Testis (tissue), 2 donors: ENCODE measurements at regions not wholly inside any gene's neighbourhood (a gene's known extent, or its start where the extent isn't known, plus 50 kb on each side); places are given as distances from the start of the nearest gene placed in this dataset.
"Not testable (repeated sequence)": the region's sequence is repeated elsewhere in the genome, so short reads cannot be mapped to it uniquely, and the experiment has no call there.

Experiments used
- DNase-seq: peaks from one replicate; pipeline ENCODE4 v3.0.0-alpha.2; 2019
- H3K27ac ChIP-seq, 2 donors: fragments of 200-600 bp; sonication (generic); one replicate each; pipeline ENCODE4 v1.5.1; 2019
- H3K27me3 ChIP-seq: fragments of 200-600 bp; sonication (generic); one replicate; pipeline ENCODE4 v1.5.1; 2019
- H3K36me3 ChIP-seq: fragments of 200-600 bp; sonication (generic); one replicate; pipeline ENCODE4 v1.5.1; 2017; ENCODE audit warnings: low read depth; ENCODE audit errors: missing control alignments
- H3K4me1 ChIP-seq: fragments of 200-600 bp; sonication (generic); one replicate; pipeline ENCODE4 v1.5.1; 2019
- H3K4me3 ChIP-seq, 2 donors: fragments of 200-600 bp; sonication (generic); one replicate each; pipeline ENCODE4 v1.5.1; 2017 to 2019
- H3K9me3 ChIP-seq: fragments of 200-600 bp; sonication (generic); one replicate; pipeline ENCODE4 v1.5.1; 2017
- POLR2A ChIP-seq: fragments of 450-650 bp; IDR thresholded peaks from one replicate; pipeline ENCODE4 v1.6.1; 2017; ENCODE audit warnings: antibody characterized with exemption, mild to moderate bottlenecking, moderate library complexity
- WGBS, 2 donors: methylation state at CpG; one replicate each; pipeline ENCODE4 v1.1.5; 2018; 5-methylcytosine and 5-hydroxymethylcytosine counted together
- intact Hi-C: fragments of 100-400 bp; cut with DNase I; formaldehyde crosslinking; loops from one replicate; pipeline ENCODE4 v1.15.1; 2023; ENCODE audit warnings: low total_unique reads
- TF ChIP-seq, protein P1 (sequence below), 3 experiments: fragments of 450-650 bp in 2 of 3; fragments of 200-600 bp in 1 of 3; sonication (generic) in 1 of 3; IDR thresholded peaks; one replicate each; pipeline ENCODE4 v1.5.1; 2016 to 2019; ENCODE audit warnings: antibody characterized with exemption in 3 of 3, mild to moderate bottlenecking in 2 of 3, moderate library complexity in 1 of 3

DNA sequence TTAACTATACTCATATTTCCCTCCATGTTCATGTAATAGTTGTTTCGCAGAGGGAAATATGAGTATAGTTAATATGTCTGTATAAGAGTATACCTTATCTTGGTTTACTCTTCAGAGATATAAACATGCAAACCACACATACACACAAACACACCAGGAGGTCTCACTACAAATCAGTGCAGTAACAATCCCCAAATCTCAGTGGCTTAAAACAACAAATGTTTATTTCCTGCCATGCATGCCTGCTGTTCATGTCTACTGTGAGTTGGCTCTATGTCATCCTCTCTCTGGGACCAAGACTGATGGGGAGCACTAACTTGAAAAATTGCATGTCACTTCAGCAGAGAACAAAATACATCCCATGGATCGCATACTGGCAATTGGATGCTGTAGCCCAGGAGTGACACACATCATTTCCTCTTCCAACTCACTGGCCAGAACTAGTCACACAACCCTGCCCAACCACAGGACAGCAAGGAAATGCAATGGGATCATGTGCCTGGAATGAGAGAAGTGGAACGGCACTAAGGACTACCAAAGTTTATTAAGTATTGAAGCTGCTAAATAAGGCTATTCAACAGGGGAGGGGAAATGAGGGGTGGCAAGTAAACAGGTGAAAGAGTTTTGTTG is 89.0 kb upstream of the DTNBP1 start:
- no peak for DNase-seq
- H3K4me1 ChIP-seq: no peaks in the 10 kb centered on the region
- no peaks in the 10 kb centered on the region for H3K36me3 ChIP-seq
- no peaks in the 10 kb centered on the region for H3K27me3 ChIP-seq
- TF ChIP-seq, protein P1, sequence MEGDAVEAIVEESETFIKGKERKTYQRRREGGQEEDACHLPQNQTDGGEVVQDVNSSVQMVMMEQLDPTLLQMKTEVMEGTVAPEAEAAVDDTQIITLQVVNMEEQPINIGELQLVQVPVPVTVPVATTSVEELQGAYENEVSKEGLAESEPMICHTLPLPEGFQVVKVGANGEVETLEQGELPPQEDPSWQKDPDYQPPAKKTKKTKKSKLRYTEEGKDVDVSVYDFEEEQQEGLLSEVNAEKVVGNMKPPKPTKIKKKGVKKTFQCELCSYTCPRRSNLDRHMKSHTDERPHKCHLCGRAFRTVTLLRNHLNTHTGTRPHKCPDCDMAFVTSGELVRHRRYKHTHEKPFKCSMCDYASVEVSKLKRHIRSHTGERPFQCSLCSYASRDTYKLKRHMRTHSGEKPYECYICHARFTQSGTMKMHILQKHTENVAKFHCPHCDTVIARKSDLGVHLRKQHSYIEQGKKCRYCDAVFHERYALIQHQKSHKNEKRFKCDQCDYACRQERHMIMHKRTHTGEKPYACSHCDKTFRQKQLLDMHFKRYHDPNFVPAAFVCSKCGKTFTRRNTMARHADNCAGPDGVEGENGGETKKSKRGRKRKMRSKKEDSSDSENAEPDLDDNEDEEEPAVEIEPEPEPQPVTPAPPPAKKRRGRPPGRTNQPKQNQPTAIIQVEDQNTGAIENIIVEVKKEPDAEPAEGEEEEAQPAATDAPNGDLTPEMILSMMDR (IDR thresholded peaks at IDR 0.05): no peak
- TF ChIP-seq POLR2A: no peak
- no peak overlapping the region for H3K4me3 ChIP-seq
- H3K27ac ChIP-seq: no peak overlapping the region
- WGBS, 2 donors: 49 to 75% methylated on average over 3 of the region's 3 CpGs
- no peaks in the 10 kb centered on the region for H3K9me3 ChIP-seq
- intact Hi-C loops: no loop called here

DNA sequence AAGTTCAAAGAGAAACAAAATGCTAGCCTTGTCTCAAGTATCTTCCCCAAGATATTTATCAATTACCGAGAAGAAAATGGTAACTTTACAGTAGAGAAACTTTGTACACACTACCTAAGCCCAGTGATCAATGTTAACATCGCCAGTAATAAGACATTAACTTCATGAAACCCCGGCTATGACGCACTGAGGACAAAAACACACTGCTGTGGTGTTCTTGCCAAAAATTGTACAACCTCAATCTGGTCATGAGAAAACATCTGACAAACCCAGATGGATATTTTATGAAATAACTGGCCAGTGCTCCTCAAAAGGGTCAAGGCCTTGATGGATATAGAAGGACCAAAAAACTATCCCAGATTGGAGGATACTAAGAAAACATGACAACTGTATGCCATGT is 85.5 kb upstream of the DTNBP1 start:
- TF ChIP-seq, protein P1 (IDR thresholded peaks at IDR 0.05): no peak
- TF ChIP-seq POLR2A: no peak
- H3K36me3 ChIP-seq: no peaks in the 10 kb centered on the region
- H3K4me3 ChIP-seq: no peak overlapping the region
- no peaks in the 10 kb centered on the region for H3K27me3 ChIP-seq
- no peaks in the 10 kb centered on the region for H3K4me1 ChIP-seq
- H3K9me3 ChIP-seq: no peaks in the 10 kb centered on the region
- no peak for DNase-seq
- WGBS, 2 donors: 72 to 81% methylated on average over 4 of the region's 4 CpGs
- no peak overlapping the region for H3K27ac ChIP-seq
- intact Hi-C loops: no loop called here

DNA sequence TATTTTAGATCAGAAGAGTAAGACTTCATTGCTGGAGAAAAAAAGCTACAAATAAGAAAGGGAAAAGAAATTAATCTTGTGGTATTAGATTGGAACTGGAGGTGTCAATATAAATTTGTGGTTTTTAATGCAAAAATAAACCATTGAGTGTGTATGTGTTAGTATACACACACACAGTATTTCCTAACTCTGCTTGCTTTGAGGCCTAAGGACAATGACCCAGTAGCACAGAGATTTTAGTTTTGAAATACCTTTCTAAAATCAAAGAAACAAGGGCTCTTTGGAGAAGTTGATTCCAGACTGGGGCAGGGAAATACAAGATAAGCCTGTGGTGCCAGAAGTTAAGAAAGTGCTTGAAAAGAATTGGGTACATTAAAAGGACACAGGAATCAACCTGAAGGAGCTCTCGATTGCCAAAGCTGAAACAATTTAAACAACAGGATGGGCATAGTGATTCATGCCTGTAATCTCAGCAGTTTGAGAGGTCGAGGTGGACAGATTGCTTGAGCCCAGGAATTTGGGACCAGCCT is 84.6 kb upstream of the DTNBP1 start:
- no peaks in the 10 kb centered on the region for H3K36me3 ChIP-seq
- H3K4me3 ChIP-seq: no peak overlapping the region
- H3K27me3 ChIP-seq: no peaks in the 10 kb centered on the region
- intact Hi-C loops: no loop called here
- no peak overlapping the region for H3K27ac ChIP-seq
- H3K9me3 ChIP-seq: no peaks in the 10 kb centered on the region
- WGBS, 2 donors: 64 to 82% methylated on average over 2 of the region's 2 CpGs
- no peak for TF ChIP-seq POLR2A
- TF ChIP-seq, protein P1 (IDR thresholded peaks at IDR 0.05): no peak
- H3K4me1 ChIP-seq: no peaks in the 10 kb centered on the region
- DNase-seq: no peak

DNA sequence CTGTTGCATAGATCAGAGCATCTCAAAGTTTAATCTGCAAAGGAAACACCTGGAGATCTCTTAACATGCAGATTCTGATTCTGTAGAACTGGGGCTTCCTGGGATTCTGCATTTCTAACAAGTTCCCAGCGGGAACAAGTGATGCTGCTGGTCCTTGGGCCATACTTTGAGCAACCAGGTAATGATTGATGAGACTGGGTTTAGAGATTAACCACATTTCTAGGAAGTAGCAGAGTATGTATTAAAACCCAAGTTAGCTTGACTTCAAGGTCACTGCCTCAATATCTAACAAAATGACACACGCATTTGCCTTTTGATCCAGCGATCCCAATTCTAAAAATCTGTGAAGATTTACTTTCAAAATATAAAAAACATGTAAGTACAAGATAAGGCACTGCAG is 83.0 kb upstream of the DTNBP1 start:
- TF ChIP-seq POLR2A: no peak
- TF ChIP-seq, protein P1 (IDR thresholded peaks at IDR 0.05): no peak
- DNase-seq: no peak
- WGBS, 2 donors: 83 to 95% methylated on average over 3 of the region's 3 CpGs
- Histone ChIP-seq H3K27me3 (no peaks in the 10 kb centered on the region), H3K4me3 (no peak overlapping the region), H3K36me3 (no peaks in the 10 kb centered on the region), H3K4me1 (no peaks in the 10 kb centered on the region), H3K27ac (no peak overlapping the region), H3K9me3 (no peaks in the 10 kb centered on the region)
- intact Hi-C loops: no loop called here

DNA sequence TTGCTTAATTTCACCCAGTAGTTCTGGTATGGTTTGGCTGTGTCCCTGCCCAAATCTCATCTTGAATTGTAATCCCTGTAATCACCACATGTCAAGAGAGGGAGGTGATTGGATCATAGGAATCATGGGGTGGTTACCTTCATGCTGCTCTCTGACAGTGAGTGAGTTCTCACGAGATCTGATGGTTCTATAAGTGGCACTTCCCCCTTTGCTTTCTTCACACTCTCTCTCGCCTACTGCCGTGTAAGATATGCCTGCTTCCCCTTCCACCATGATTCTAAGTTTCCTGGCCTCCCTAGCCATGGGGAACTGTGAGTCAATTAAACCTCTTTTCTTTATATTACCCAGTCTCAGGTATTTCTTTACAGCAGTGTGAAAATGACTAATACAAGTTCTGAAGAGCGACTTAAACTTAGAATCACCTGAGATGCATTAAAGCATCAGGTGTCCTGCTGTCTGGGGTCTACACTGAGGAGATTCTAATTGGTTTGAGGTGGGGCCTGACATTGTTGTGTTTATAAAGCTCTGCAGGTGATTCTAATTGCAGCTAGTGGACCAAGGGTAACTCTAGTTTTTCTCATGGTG is 82.1 kb upstream of the DTNBP1 start:
- TF ChIP-seq POLR2A: no peak
- TF ChIP-seq, protein P1 (IDR thresholded peaks at IDR 0.05): no peak
- H3K27me3 ChIP-seq: no peaks in the 10 kb centered on the region
- no peaks in the 10 kb centered on the region for H3K9me3 ChIP-seq
- H3K36me3 ChIP-seq: no peaks in the 10 kb centered on the region
- 66 to 92% methylated on average over 4 of the region's 4 CpGs for WGBS, 2 donors
- no peak for DNase-seq
- no peak overlapping the region for H3K27ac ChIP-seq
- intact Hi-C loops: no loop called here
- H3K4me3 ChIP-seq: no peak overlapping the region
- no peaks in the 10 kb centered on the region for H3K4me1 ChIP-seq

DNA sequence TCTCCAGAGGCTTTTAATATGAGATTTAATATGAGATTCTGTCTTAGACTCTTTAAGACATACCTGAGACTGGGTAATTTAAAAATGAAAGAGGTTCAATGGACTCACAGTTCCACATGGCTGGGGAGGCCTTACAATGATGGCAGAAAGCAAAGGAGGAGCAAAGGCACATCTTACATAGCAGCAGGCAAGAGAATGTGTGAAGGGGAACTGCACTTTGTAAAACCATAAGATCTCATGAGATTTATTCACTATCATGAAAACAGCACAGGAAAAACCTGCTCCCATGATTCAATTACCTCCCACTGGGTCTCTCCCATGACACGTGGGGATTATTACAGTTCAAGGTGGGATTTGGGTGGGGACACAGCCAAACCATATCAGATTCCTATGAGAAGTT is 79.2 kb upstream of the DTNBP1 start:
- WGBS, 2 donors: 67 to 73% methylated on average over 1 of the region's 1 CpG
- H3K36me3 ChIP-seq, H3K9me3 ChIP-seq, H3K27ac ChIP-seq, H3K4me3 ChIP-seq, H3K4me1 ChIP-seq, intact Hi-C loops, DNase-seq, H3K27me3 ChIP-seq: not testable (repeated sequence)
